IMR-90 (cell line): ENCODE measurements at regions not wholly inside any gene's neighbourhood (a gene's known extent, or its start where the extent isn't known, plus 50 kb on each side); places are given as distances from the start of the nearest gene placed in this dataset.

Source experiments
- CHD1 ChIP-seq: IDR thresholded peaks from 2 replicates; pipeline ENCODE4 v1.6.1; 2012; ENCODE audit warnings: low read depth, low read length, improper control_type of control experiment
- CTCF ChIP-seq: conservative IDR thresholded peaks from 2 replicates; pipeline ENCODE4 v1.5.1; 2012; ENCODE audit warnings: mild to moderate bottlenecking, low read depth, low read length, improper control_type of control experiment
- MAFK ChIP-seq: IDR thresholded peaks from 2 replicates; pipeline ENCODE4 v1.6.1; 2012; ENCODE audit warnings: low read depth, low read length, improper control_type of control experiment
- RAD21 ChIP-seq: IDR thresholded peaks from 2 replicates; pipeline ENCODE4 v1.6.1; 2012; ENCODE audit warnings: low read length, improper control_type of control experiment

- TF ChIP-seq CTCF (no peak), CHD1 (no peak), MAFK (no peak), RAD21 (no peak)
Observed at GRCh38 chr4:31737419-31737818, 1017.2 kb downstream of the PCDH7 start.
